Neural progenitor cell (in vitro differentiated cells): ENCODE measurements at regions not wholly inside any gene's neighbourhood (a gene's known extent, or its start where the extent isn't known, plus 50 kb on each side); places are given as distances from the start of the nearest gene placed in this dataset.

ENCODE experiments used
- DNase-seq: peaks from one replicate; pipeline ENCODE4 v3.0.0-alpha.2; 2016; ENCODE audit warnings: low spot score
- H2AFZ ChIP-seq: fragments of 200-600 bp; sonication (generic); replicated peaks from 2 replicates; pipeline ENCODE4 v1.6.1; 2016; ENCODE audit warnings: antibody characterized with exemption
- H3F3A ChIP-seq: fragments of 200-600 bp; sonication (generic); 2 replicates; pipeline ENCODE4 v1.6.1; 2016; ENCODE audit warnings: antibody characterized with exemption, low read depth
- H3K27ac ChIP-seq: fragments of 200-600 bp; sonication (generic); 2 replicates; pipeline ENCODE4 v1.5.1; 2016; ENCODE audit warnings: mild to moderate bottlenecking
- H3K27me3 ChIP-seq: fragments of 200-600 bp; sonication (generic); 2 replicates; pipeline ENCODE4 v1.6.1; 2016; ENCODE audit warnings: mild to moderate bottlenecking, moderate library complexity
- H3K36me3 ChIP-seq: fragments of 200-600 bp; sonication (generic); 2 replicates; pipeline ENCODE4 v1.5.1; 2016
- H3K4me1 ChIP-seq: fragments of 200-600 bp; sonication (generic); 2 replicates; pipeline ENCODE4 v1.6.1; 2016; ENCODE audit warnings: mixed run types
- H3K4me2 ChIP-seq: fragments of 200-600 bp; sonication (generic); 2 replicates; pipeline ENCODE4 v1.6.1; 2016
- H3K4me3 ChIP-seq: fragments of 200-600 bp; sonication (generic); 2 replicates; pipeline ENCODE4 v1.5.1; 2016
- H3K79me2 ChIP-seq: fragments of 200-600 bp; sonication (generic); 2 replicates; pipeline ENCODE4 v1.6.1; 2016; ENCODE audit warnings: low read depth
- H3K9ac ChIP-seq: fragments of 200-600 bp; sonication (generic); 2 replicates; pipeline ENCODE4 v1.6.1; 2016
- H3K9me3 ChIP-seq: fragments of 200-600 bp; sonication (generic); 2 replicates; pipeline ENCODE4 v1.5.1; 2016; ENCODE audit warnings: low read depth
- H4K20me1 ChIP-seq: fragments of 200-600 bp; sonication (generic); 2 replicates; pipeline ENCODE4 v1.6.1; 2016; ENCODE audit warnings: low read depth
- H3K27ac Mint-ChIP-seq: 3 replicates; pipeline ENCODE4 v1.8.0; 2021; ENCODE audit warnings: mixed read lengths
- H3K27me3 Mint-ChIP-seq: 2 replicates; pipeline ENCODE4 v1.8.0; 2022; ENCODE audit warnings: low read depth, mild to moderate bottlenecking, inconsistent platforms, moderate library complexity, mixed read lengths; ENCODE audit not compliant: insufficient read depth
- H3K36me3 Mint-ChIP-seq: 3 replicates; pipeline ENCODE4 v1.8.0; 2021; ENCODE audit warnings: mixed read lengths
- H3K4me1 Mint-ChIP-seq: 3 replicates; pipeline ENCODE4 v1.8.0; 2021; ENCODE audit warnings: mixed read lengths
- H3K4me3 Mint-ChIP-seq: 3 replicates; pipeline ENCODE4 v1.8.0; 2021; ENCODE audit warnings: mild to moderate bottlenecking, moderate library complexity, mixed read lengths
- H3K9me3 Mint-ChIP-seq: 3 replicates; pipeline ENCODE4 v1.8.0; 2020; ENCODE audit warnings: mixed read lengths
- CTCF ChIP-seq: fragments of 200-600 bp; sonication (generic); IDR thresholded peaks from 2 replicates; pipeline ENCODE4 v1.5.1; 2017; ENCODE audit warnings: antibody characterized with exemption, mild to moderate bottlenecking
- EZH2 ChIP-seq: fragments of 200-600 bp; sonication (generic); IDR thresholded peaks from 2 replicates; pipeline ENCODE4 v1.6.1; 2017; ENCODE audit warnings: antibody characterized with exemption, mild to moderate bottlenecking, moderate library complexity
- EZH2phosphoT487 ChIP-seq: fragments of 200-600 bp; sonication (generic); IDR thresholded peaks from 2 replicates; pipeline ENCODE4 v1.6.1; 2017; ENCODE audit warnings: antibody characterized with exemption

GRCh38 chr2:15745907-15746702, 154.4 kb downstream of the DDX1 start:
- no peak for DNase-seq
- no peak overlapping the region for H3K4me3 Mint-ChIP-seq
- Histone ChIP-seq H3K9me3 (peaks cover 7% of the 10 kb centered on the region), H3F3A (peaks cover 16% of the 10 kb centered on the region), H3K9ac (no peak overlapping the region), H3K4me3 (no peak overlapping the region), H4K20me1 (no peaks in the 10 kb centered on the region), H2AFZ (no peak overlapping the region), H3K27me3 (no peaks in the 10 kb centered on the region), H3K27ac (no peak overlapping the region), H3K4me1 (peaks cover 19% of the 10 kb centered on the region), H3K79me2 (no peaks in the 10 kb centered on the region), H3K4me2 (no peak overlapping the region), H3K36me3 (no peaks in the 10 kb centered on the region)
- no peaks in the 10 kb centered on the region for H3K36me3 Mint-ChIP-seq
- H3K4me1 Mint-ChIP-seq = peaks cover 30% of the 10 kb centered on the region
- H3K27me3 Mint-ChIP-seq = peaks cover 6% of the 10 kb centered on the region
- H3K9me3 Mint-ChIP-seq = peaks cover 6% of the 10 kb centered on the region
- H3K27ac Mint-ChIP-seq = no peak overlapping the region
- TF ChIP-seq EZH2 = no peak
- TF ChIP-seq EZH2phosphoT487 = no peak
- no peak for TF ChIP-seq CTCF

- peaks cover 6% of the 10 kb centered on the region for H3K27me3 Mint-ChIP-seq
- peaks cover 30% of the 10 kb centered on the region for H3K4me1 Mint-ChIP-seq
- no peak for DNase-seq
- peaks cover 3% of the 10 kb centered on the region for H3K9me3 Mint-ChIP-seq
- Histone ChIP-seq H3K36me3 (no peaks in the 10 kb centered on the region), H3K4me3 (no peak overlapping the region), H2AFZ (peak overlapping the region; percentile 67), H3K27ac (peak overlapping the region; percentile 82), H3K9ac (no peak overlapping the region), H3K79me2 (no peaks in the 10 kb centered on the region), H3K4me2 (no peak overlapping the region), H3F3A (peaks cover 16% of the 10 kb centered on the region), H3K27me3 (no peaks in the 10 kb centered on the region), H3K9me3 (peaks cover under 1% of the 10 kb centered on the region), H4K20me1 (no peaks in the 10 kb centered on the region), H3K4me1 (peaks cover 19% of the 10 kb centered on the region)
- TF ChIP-seq EZH2phosphoT487 = no peak
- no peak for TF ChIP-seq CTCF
- TF ChIP-seq EZH2 = no peak
- no peaks in the 10 kb centered on the region for H3K36me3 Mint-ChIP-seq
- H3K4me3 Mint-ChIP-seq = no peak overlapping the region
- H3K27ac Mint-ChIP-seq = no peak overlapping the region
Observed at GRCh38 chr2:15746703-15747550, 155.3 kb downstream of the DDX1 start.

- Histone ChIP-seq H3K27me3 (no peaks in the 10 kb centered on the region), H3K79me2 (no peaks in the 10 kb centered on the region), H2AFZ (peak overlapping the region; percentile 67), H3K36me3 (no peaks in the 10 kb centered on the region), H3K4me3 (no peak overlapping the region), H3F3A (peaks cover 16% of the 10 kb centered on the region), H4K20me1 (no peaks in the 10 kb centered on the region), H3K4me1 (peaks cover 19% of the 10 kb centered on the region), H3K9me3 (no peaks in the 10 kb centered on the region), H3K4me2 (peak overlapping the region; percentile 69), H3K27ac (peak overlapping the region; percentile 82), H3K9ac (no peak overlapping the region)
- H3K4me3 Mint-ChIP-seq = no peak overlapping the region
- peaks cover 30% of the 10 kb centered on the region for H3K4me1 Mint-ChIP-seq
- peak overlapping the region; percentile 86 for H3K27ac Mint-ChIP-seq
- H3K9me3 Mint-ChIP-seq = no peaks in the 10 kb centered on the region
- TF ChIP-seq CTCF = peak; percentile 12
- no peak for TF ChIP-seq EZH2
- H3K27me3 Mint-ChIP-seq = peaks cover 6% of the 10 kb centered on the region
- DNase-seq = peak; percentile 93
- H3K36me3 Mint-ChIP-seq = no peaks in the 10 kb centered on the region
Observed at GRCh38 chr2:15747603-15748471, 156.2 kb downstream of the DDX1 start.
